ENCODE measurements at regions not wholly inside any gene's neighbourhood (a gene's known extent, or its start where the extent isn't known, plus 50 kb on each side); places are given as distances from the start of the nearest gene placed in this dataset.

DNA sequence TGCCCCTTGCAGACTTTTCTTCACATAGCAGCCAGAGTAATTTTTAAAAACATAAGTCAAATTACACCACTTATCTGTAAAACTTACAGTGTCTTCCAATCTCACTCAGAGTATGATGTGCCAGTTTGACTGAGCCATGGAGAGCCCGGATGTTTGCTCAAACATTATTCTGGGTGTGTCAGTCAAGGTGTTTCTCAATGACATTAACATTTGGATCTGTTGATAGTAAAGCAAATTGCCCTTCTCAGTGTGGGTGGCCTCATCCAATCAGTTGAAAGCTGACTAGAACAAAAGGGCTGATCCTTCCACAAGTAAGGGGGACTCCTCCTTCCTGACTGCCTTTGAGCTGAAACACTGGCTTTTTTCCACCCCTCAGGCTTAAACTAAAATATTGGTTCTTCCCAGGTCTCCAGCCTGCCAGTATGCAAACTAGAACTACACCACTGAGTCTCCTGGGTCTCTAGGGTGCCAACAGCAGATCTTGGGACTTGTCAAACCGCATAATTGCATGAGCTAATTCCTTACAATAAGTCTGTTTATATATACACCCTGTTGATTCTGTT is 157.9 kb upstream of the CTTNBP2NL start:
- Histone ChIP-seq H4K20me1 (ENCODE audit: control insufficient read depth, extremely low read depth, insufficient read depth, low read length) (no peaks in the 10 kb centered on the region), H3K4me3 (replicated peaks in 1 of 4; ENCODE audit: control extremely low read depth in 1 of 4, insufficient read depth in 1 of 4, low read depth in 3 of 4, low read length in 4 of 4) (no peak overlapping the region), H3K36me3 (ENCODE audit: control insufficient read depth, insufficient read depth, low read length) (no peaks in the 10 kb centered on the region), H3K4me2 (ENCODE audit: extremely low read depth, insufficient read depth, low read length) (no peak overlapping the region), H3K79me2 (ENCODE audit: control insufficient read depth, insufficient read depth, low read length) (no peaks in the 10 kb centered on the region), H3K27me3 (ENCODE audit: control insufficient read depth, insufficient read depth, low read length) (peaks cover 5% of the 10 kb centered on the region), H3K4me1 (ENCODE audit: control insufficient read depth, extremely low read depth, insufficient read depth, low read length) (no peaks in the 10 kb centered on the region), H3K9me3 (ENCODE audit: control insufficient read depth, insufficient read depth, low read depth, low read length) (no peaks in the 10 kb centered on the region), H2AFZ (ENCODE audit: low read length) (no peak overlapping the region), H3K27ac (ENCODE audit: insufficient read depth, low read length) (no peak overlapping the region), H3K9ac (ENCODE audit: insufficient read depth, low read length) (no peak overlapping the region)
- DNase-seq (ENCODE audit: low read depth in 2 of 2): no peak
- TF ChIP-seq, protein P1, sequence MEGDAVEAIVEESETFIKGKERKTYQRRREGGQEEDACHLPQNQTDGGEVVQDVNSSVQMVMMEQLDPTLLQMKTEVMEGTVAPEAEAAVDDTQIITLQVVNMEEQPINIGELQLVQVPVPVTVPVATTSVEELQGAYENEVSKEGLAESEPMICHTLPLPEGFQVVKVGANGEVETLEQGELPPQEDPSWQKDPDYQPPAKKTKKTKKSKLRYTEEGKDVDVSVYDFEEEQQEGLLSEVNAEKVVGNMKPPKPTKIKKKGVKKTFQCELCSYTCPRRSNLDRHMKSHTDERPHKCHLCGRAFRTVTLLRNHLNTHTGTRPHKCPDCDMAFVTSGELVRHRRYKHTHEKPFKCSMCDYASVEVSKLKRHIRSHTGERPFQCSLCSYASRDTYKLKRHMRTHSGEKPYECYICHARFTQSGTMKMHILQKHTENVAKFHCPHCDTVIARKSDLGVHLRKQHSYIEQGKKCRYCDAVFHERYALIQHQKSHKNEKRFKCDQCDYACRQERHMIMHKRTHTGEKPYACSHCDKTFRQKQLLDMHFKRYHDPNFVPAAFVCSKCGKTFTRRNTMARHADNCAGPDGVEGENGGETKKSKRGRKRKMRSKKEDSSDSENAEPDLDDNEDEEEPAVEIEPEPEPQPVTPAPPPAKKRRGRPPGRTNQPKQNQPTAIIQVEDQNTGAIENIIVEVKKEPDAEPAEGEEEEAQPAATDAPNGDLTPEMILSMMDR (conservative IDR thresholded peaks at IDR 0.05 in 1 of 2, IDR thresholded peaks at IDR 0.05 in 1 of 2; ENCODE audit: low read depth in 1 of 2, low read length in 2 of 2): no peak
- TF ChIP-seq EZH2 (IDR thresholded peaks at IDR 0.05; ENCODE audit: low read length, missing control alignments): no peak

DNA sequence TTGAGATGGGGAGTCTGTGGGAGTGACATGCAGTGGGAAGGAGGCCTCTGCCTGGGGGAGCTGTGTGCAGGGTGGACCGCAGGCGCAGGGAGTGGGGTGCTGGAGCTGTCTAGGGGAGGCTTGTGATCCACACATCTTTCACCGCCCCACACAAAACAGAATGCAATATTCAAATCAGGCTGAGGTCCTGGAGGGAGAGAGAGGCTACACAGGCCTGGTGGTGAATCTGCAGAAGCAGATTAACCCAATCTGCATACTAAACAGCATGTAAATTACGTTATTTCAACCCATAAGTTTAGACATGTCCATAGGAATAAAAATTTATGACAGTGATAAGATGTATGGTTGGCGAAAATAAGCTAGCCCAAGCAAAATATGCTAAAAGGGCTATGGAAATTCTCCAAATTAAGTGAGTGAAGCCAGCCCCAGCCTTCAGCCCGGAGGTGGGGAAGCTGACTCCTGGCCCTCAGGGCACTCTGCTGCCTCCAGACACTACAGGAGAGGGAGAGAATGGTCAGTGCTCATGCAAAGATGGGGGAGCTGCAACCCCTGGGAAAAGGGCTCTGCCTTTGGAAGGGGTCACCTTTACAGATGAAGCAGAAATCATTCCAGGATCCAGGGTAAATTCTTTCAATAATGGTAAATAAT is 156.2 kb upstream of the CTTNBP2NL start:
- no peak overlapping the region for H2AFZ ChIP-seq (ENCODE audit: low read length)
- H3K79me2 ChIP-seq (ENCODE audit: control insufficient read depth, insufficient read depth, low read length): no peaks in the 10 kb centered on the region
- peaks cover 5% of the 10 kb centered on the region for H3K27me3 ChIP-seq (ENCODE audit: control insufficient read depth, insufficient read depth, low read length)
- DNase-seq (ENCODE audit: low read depth in 2 of 2): no peak
- H3K4me2 ChIP-seq (ENCODE audit: extremely low read depth, insufficient read depth, low read length): no peak overlapping the region
- no peak overlapping the region for H3K4me3 ChIP-seq (replicated peaks in 1 of 4; ENCODE audit: control extremely low read depth in 1 of 4, insufficient read depth in 1 of 4, low read depth in 3 of 4, low read length in 4 of 4)
- no peak overlapping the region for H3K9ac ChIP-seq (ENCODE audit: insufficient read depth, low read length)
- no peaks in the 10 kb centered on the region for H3K9me3 ChIP-seq (ENCODE audit: control insufficient read depth, insufficient read depth, low read depth, low read length)
- no peaks in the 10 kb centered on the region for H3K4me1 ChIP-seq (ENCODE audit: control insufficient read depth, extremely low read depth, insufficient read depth, low read length)
- no peak for TF ChIP-seq EZH2 (IDR thresholded peaks at IDR 0.05; ENCODE audit: low read length, missing control alignments)
- TF ChIP-seq, protein P1 (conservative IDR thresholded peaks at IDR 0.05 in 1 of 2, IDR thresholded peaks at IDR 0.05 in 1 of 2; ENCODE audit: low read depth in 1 of 2, low read length in 2 of 2): no peak
- no peaks in the 10 kb centered on the region for H4K20me1 ChIP-seq (ENCODE audit: control insufficient read depth, extremely low read depth, insufficient read depth, low read length)
- no peaks in the 10 kb centered on the region for H3K36me3 ChIP-seq (ENCODE audit: control insufficient read depth, insufficient read depth, low read length)
- H3K27ac ChIP-seq (ENCODE audit: insufficient read depth, low read length): no peak overlapping the region

DNA sequence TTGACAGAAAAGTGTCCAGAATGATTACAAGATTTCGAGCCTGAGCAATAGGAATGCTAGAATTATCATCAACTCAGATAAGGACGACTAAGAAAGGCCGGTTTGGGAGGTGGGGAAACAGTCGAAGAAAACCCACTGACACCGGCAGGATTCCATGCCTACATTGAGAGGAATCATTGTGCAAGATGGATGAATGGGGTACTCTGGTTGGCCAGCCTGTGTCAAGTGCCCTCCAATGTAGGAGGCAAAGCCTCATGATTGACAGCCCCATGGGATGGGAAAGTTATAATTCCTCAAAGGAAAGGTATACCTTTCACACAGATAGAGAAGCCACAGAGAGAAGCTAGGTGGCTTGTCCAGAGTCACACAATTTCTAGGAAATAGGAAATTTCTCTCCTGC is 153.5 kb upstream of the CTTNBP2NL start:
- no peaks in the 10 kb centered on the region for H3K36me3 ChIP-seq (ENCODE audit: control insufficient read depth, insufficient read depth, low read length)
- peaks cover 5% of the 10 kb centered on the region for H3K27me3 ChIP-seq (ENCODE audit: control insufficient read depth, insufficient read depth, low read length)
- DNase-seq (ENCODE audit: low read depth in 2 of 2): no peak
- no peak overlapping the region for H3K4me2 ChIP-seq (ENCODE audit: extremely low read depth, insufficient read depth, low read length)
- H3K9me3 ChIP-seq (ENCODE audit: control insufficient read depth, insufficient read depth, low read depth, low read length): no peaks in the 10 kb centered on the region
- no peaks in the 10 kb centered on the region for H3K4me1 ChIP-seq (ENCODE audit: control insufficient read depth, extremely low read depth, insufficient read depth, low read length)
- H3K4me3 ChIP-seq (replicated peaks in 1 of 4; ENCODE audit: control extremely low read depth in 1 of 4, insufficient read depth in 1 of 4, low read depth in 3 of 4, low read length in 4 of 4): no peak overlapping the region
- no peak overlapping the region for H3K9ac ChIP-seq (ENCODE audit: insufficient read depth, low read length)
- TF ChIP-seq, protein P1 (conservative IDR thresholded peaks at IDR 0.05 in 1 of 2, IDR thresholded peaks at IDR 0.05 in 1 of 2; ENCODE audit: low read depth in 1 of 2, low read length in 2 of 2): no peak
- no peak for TF ChIP-seq EZH2 (IDR thresholded peaks at IDR 0.05; ENCODE audit: low read length, missing control alignments)
- no peaks in the 10 kb centered on the region for H3K79me2 ChIP-seq (ENCODE audit: control insufficient read depth, insufficient read depth, low read length)
- H3K27ac ChIP-seq (ENCODE audit: insufficient read depth, low read length): no peak overlapping the region
- H4K20me1 ChIP-seq (ENCODE audit: control insufficient read depth, extremely low read depth, insufficient read depth, low read length): no peaks in the 10 kb centered on the region
- H2AFZ ChIP-seq (ENCODE audit: low read length): no peak overlapping the region

All from fibroblast of lung (primary cell).